Activated CD8-positive, alpha-beta T cell treated with anti-CD3 and anti-CD28 coated beads for 36 hours (primary cell): ENCODE measurements at regions not wholly inside any gene's neighbourhood (a gene's known extent, or its start where the extent isn't known, plus 50 kb on each side); places are given as distances from the start of the nearest gene placed in this dataset.

Source experiments
- ATAC-seq: fragments of 200-7000 bp; cut with Tn5 transposase; one replicate; pipeline ENCODE4 v1.10.0; 2021; ENCODE audit warnings: mild to moderate bottlenecking, moderate library complexity
- CTCF ChIA-PET: fragments of 350-600 bp; sonication (Branson Sonifier 250); formaldehyde crosslinking; loops from one replicate; lab custom pipeline; 2021; ENCODE audit warnings: antibody characterized with exemption; lab: Charles Lee
- POLR2A ChIA-PET: fragments of 350-600 bp; sonication (Branson Sonifier 250); formaldehyde crosslinking; loops from one replicate; lab custom pipeline; 2021; ENCODE audit warnings: antibody characterized with exemption; lab: Charles Lee
- DNase-seq: peaks from one replicate; pipeline ENCODE4 v3.0.0-alpha.2; 2020
- H3K27ac Mint-ChIP-seq: one replicate; pipeline ENCODE4 v1.8.0; 2021; ENCODE audit warnings: mild to moderate bottlenecking, mixed read lengths
- H3K27me3 Mint-ChIP-seq: one replicate; pipeline ENCODE4 v1.8.0; 2021; ENCODE audit warnings: mixed read lengths
- H3K36me3 Mint-ChIP-seq: one replicate; pipeline ENCODE4 v1.8.0; 2021; ENCODE audit warnings: low read depth, mixed read lengths
- H3K4me1 Mint-ChIP-seq: one replicate; pipeline ENCODE4 v1.8.0; 2021; ENCODE audit warnings: low read depth, mixed read lengths
- H3K4me3 Mint-ChIP-seq: one replicate; pipeline ENCODE4 v1.8.0; 2021; ENCODE audit warnings: mild to moderate bottlenecking, moderate library complexity, mixed read lengths
- H3K9me3 Mint-ChIP-seq: one replicate; pipeline ENCODE4 v1.8.0; 2021; ENCODE audit warnings: mixed read lengths
- CTCF ChIP-seq: fragments of 200-600 bp; IDR thresholded peaks from one replicate; pipeline ENCODE4 v1.8.0; 2022; ENCODE audit warnings: antibody characterized with exemption, mild to moderate bottlenecking
- intact Hi-C: fragments of 100-400 bp; cut with micrococcal nuclease; formaldehyde crosslinking; loops from one replicate; pipeline ENCODE4 v1.10.0; 2022

GRCh38 chr12:59005193-59005955, 85.1 kb upstream of the LRIG3 start:
- no peak for DNase-seq
- intact Hi-C loops, result no loop called here

DNA sequence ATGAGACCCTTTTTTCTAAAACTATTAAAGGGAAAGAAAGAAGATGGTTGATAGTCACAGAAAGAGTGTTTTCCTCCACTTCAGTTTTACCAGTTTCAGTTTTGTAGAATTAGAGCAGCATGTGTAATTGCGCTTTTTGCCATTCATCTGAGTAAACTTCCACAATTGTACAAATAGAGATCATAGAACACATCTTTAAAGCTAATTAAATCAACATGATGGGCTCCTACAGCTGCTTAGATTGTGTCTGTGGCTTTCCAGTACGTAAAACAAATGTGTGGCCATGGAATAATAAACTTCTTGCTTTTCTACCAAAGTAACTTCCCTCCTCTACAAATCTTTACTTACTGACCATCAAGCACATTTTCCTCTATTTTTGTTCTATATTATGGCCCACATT, 84.2 kb upstream of the LRIG3 start:
- Mint-ChIP-seq H3K9me3 (no peaks in the 10 kb centered on the region), H3K4me1 (no peaks in the 10 kb centered on the region), H3K27me3 (no peaks in the 10 kb centered on the region), H3K27ac (no peak overlapping the region), H3K4me3 (no peak overlapping the region), H3K36me3 (no peaks in the 10 kb centered on the region)
- POLR2A ChIA-PET, result no interaction called here
- DNase-seq (no peak), ATAC-seq (no peak)
- CTCF ChIA-PET, result no interaction called here
- TF ChIP-seq CTCF, result no peak
- intact Hi-C loops, result no loop called here

More at GRCh38 chr12:59005193-59005955, 85.1 kb upstream of the LRIG3 start:
- H3K27me3 Mint-ChIP-seq, result no peaks in the 10 kb centered on the region
- H3K4me3 Mint-ChIP-seq, result no peak overlapping the region
- no peaks in the 10 kb centered on the region for H3K4me1 Mint-ChIP-seq
- no peak for TF ChIP-seq CTCF
- no peaks in the 10 kb centered on the region for H3K36me3 Mint-ChIP-seq
- ChIA-PET CTCF (no interaction called here), POLR2A (no interaction called here)
- H3K27ac Mint-ChIP-seq, result no peak overlapping the region
- no peak for ATAC-seq
- H3K9me3 Mint-ChIP-seq, result no peaks in the 10 kb centered on the region

- CTCF ChIA-PET, result no interaction called here
- peaks cover 2% of the 10 kb centered on the region for H3K9me3 Mint-ChIP-seq
- TF ChIP-seq CTCF, result no peak
- intact Hi-C loops, result no loop called here
- H3K4me3 Mint-ChIP-seq, result no peak overlapping the region
- ATAC-seq (no peak), DNase-seq (no peak)
- H3K4me1 Mint-ChIP-seq, result no peaks in the 10 kb centered on the region
- H3K27ac Mint-ChIP-seq, result no peak overlapping the region
- POLR2A ChIA-PET, result no interaction called here
- no peaks in the 10 kb centered on the region for H3K36me3 Mint-ChIP-seq
- H3K27me3 Mint-ChIP-seq, result no peaks in the 10 kb centered on the region
Observed at GRCh38 chr12:58995666-58996363, 75.5 kb upstream of the LRIG3 start.

DNA sequence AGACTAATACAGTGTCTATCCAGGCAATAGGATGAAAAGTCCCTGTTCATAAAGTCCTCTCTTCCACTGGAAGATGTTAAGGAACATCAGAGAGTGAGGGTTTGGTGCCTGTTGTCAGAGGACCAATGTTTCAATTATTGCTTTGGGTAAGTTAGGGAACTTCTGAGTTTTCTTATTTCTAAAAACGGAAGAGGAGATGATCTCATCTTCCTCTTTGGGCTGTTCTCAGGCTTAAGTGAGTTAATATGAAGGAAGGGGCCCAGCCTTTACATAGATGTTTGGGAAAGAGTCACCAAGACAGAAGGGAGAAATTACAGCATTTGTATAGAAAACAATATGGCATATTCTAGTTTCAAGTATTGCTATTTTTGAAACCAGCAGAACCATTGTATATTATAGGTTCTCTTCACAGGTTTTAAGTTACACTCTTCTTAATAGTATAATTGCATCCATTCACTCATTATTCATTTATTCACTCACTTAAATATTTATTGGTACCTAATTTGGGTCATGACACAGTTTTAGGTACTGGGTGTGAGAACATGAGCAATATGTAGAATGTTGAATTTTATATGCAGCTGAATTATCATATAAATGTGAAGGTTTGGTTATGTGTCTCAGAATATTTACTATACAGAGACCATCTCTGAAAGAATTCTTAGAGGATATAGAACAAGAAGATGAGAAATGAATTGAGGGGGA, 68.5 kb upstream of the LRIG3 start:
- ATAC-seq, result no peak
- CTCF ChIA-PET, result no interaction called here

More for the DNA sequence above, 68.5 kb upstream of the LRIG3 start:
- H3K9me3 Mint-ChIP-seq, result peaks cover 10% of the 10 kb centered on the region
- no peak for DNase-seq
- H3K27ac Mint-ChIP-seq, result no peak overlapping the region
- no peak overlapping the region for H3K4me3 Mint-ChIP-seq
- H3K36me3 Mint-ChIP-seq, result no peaks in the 10 kb centered on the region
- H3K27me3 Mint-ChIP-seq, result no peaks in the 10 kb centered on the region
- no peaks in the 10 kb centered on the region for H3K4me1 Mint-ChIP-seq
- POLR2A ChIA-PET, result no interaction called here
- no peak for TF ChIP-seq CTCF
- intact Hi-C loops, result no loop called here
